K562 (cell line): ENCODE measurements at regions not wholly inside any gene's neighbourhood (a gene's known extent, or its start where the extent isn't known, plus 50 kb on each side); places are given as distances from the start of the nearest gene placed in this dataset.

Experiments
- ATAC-seq: fragments of 200-7000 bp; cut with Tn5 transposase; 3 replicates; pipeline ENCODE4 v1.9.1; 2020; ENCODE audit warnings: moderate library complexity
- BruUV-seq: library from RNA; stranded (reverse); fragments of 400-500 nt; replicated peaks from 2 replicates; lab custom pipeline; 2021; lab: Mats Ljungman, UMichigan
- CTCF ChIA-PET: fragments of 300-600 bp; formaldehyde crosslinking; extraction: SDS; loops from one replicate; lab custom pipeline; 2021; ENCODE audit warnings: low intra/inter-chr PET ratio; lab: Yijun Ruan, JAX
- POLR2A ChIA-PET: fragments of 300-600, 350-650 bp; sonication (Branson Sonifier 250); formaldehyde crosslinking; extraction: SDS; loops from one replicate; lab custom pipeline; 2021; ENCODE audit warnings: antibody characterized with exemption, inconsistent platforms; lab: Yijun Ruan, JAX
- DNase-seq, 4 experiments: peaks; one replicate each; pipeline versions ENCODE4 v3.0.0 to v3.0.0-alpha.2; 2011 to 2018; ENCODE audit warnings: low spot score in 3 of 4, mixed read lengths in 3 of 4; ENCODE audit errors: extremely low read depth in 1 of 4
- FAIRE-seq: peaks from 2 replicates; lab custom pipeline; 2011; peaks lifted over from hg19 to GRCh38; lab: Jason Lieb, UNC
- H2AFZ ChIP-seq: 2 replicates; pipeline ENCODE4 v1.6.0; 2011; ENCODE audit warnings: low read depth, low read length, control low read depth, inconsistent platforms
- H3K27ac ChIP-seq: fragments of 200-600 bp; 3 replicates; pipeline ENCODE4 v1.8.0; 2011; ENCODE audit warnings: low read depth, mild to moderate bottlenecking, control low read depth, inconsistent platforms, low read length, moderate library complexity, mixed read lengths; ENCODE audit errors: extremely low read depth
- H3K27me3 ChIP-seq, 2 experiments: fragments of 300-600 bp in 1 of 2; 2 replicates in 1 of 2; 3 replicates in 1 of 2; pipeline versions ENCODE4 v1.6.0 to v1.8.0; 2011; ENCODE audit warnings: inconsistent platforms in 2 of 2, low read length in 2 of 2, mild to moderate bottlenecking in 1 of 2, mixed read lengths in 1 of 2, moderate library complexity in 1 of 2; ENCODE audit not compliant: control insufficient read depth in 2 of 2, insufficient read depth in 2 of 2
- H3K36me3 ChIP-seq: fragments of 300-600 bp; 3 replicates; pipeline ENCODE4 v1.8.0; 2011; ENCODE audit warnings: mild to moderate bottlenecking, low read length, inconsistent platforms; ENCODE audit not compliant: control insufficient read depth, insufficient read depth
- H3K4me1 ChIP-seq, 2 experiments: fragments of 200-600 bp in 1 of 2; replicated peaks in 1 of 2; 2 replicates in 1 of 2; 3 replicates in 1 of 2; pipeline versions ENCODE4 v1.5.1 to v1.8.0; 2011; ENCODE audit warnings: inconsistent platforms in 2 of 2, low read length in 2 of 2, mild to moderate bottlenecking in 1 of 2, mixed read lengths in 1 of 2, moderate library complexity in 1 of 2; ENCODE audit not compliant: control insufficient read depth in 2 of 2, insufficient read depth in 2 of 2
- H3K4me2 ChIP-seq: 2 replicates; pipeline ENCODE4 v1.6.1; 2011; ENCODE audit warnings: low read length, control low read depth, inconsistent platforms, mixed read lengths; ENCODE audit not compliant: insufficient read depth
- H3K4me3 ChIP-seq: fragments of 200-600 bp; sonication (generic), shearing (Covaris generic); 2 replicates; pipeline ENCODE4 v1.5.1; 2016; ENCODE audit warnings: control low read depth, inconsistent platforms
- H3K79me2 ChIP-seq: fragments of 200-600 bp; 3 replicates; pipeline ENCODE4 v1.8.0; 2011; ENCODE audit warnings: low read length, inconsistent platforms; ENCODE audit not compliant: control insufficient read depth, insufficient read depth
- H3K9ac ChIP-seq, 2 experiments: 2 replicates each; pipeline versions ENCODE4 v1.6.0 to v1.6.1; 2011; ENCODE audit warnings: low read depth in 2 of 2, low read length in 2 of 2, control low read depth in 1 of 2, inconsistent platforms in 1 of 2, mild to moderate bottlenecking in 1 of 2, mixed read lengths in 1 of 2; ENCODE audit not compliant: insufficient read depth in 1 of 2
- H3K9me1 ChIP-seq: one replicate; pipeline ENCODE4 v1.6.0; 2011; ENCODE audit warnings: inconsistent platforms, mild to moderate bottlenecking, low read length, moderate library complexity; ENCODE audit not compliant: control insufficient read depth, insufficient read depth
- H3K9me3 ChIP-seq: replicated peaks from 2 replicates; pipeline ENCODE4 v1.5.1; 2011; ENCODE audit warnings: low read depth, low read length, inconsistent platforms; ENCODE audit not compliant: control insufficient read depth, insufficient read depth
- H4K20me1 ChIP-seq: replicated peaks from 2 replicates; pipeline ENCODE4 v1.6.1; 2011; ENCODE audit warnings: low read length, inconsistent platforms, mixed read lengths; ENCODE audit not compliant: control insufficient read depth, insufficient read depth
- CREB1 ChIP-seq, 2 experiments: sonication (generic) in 1 of 2; formaldehyde crosslinking in 1 of 2; IDR thresholded peaks; 2 replicates each; pipeline versions ENCODE4 v1.6.1 to v1.8.0; 2012 to 2022; ENCODE audit warnings: inconsistent platforms in 1 of 2, mild to moderate bottlenecking in 1 of 2, missing genetic modification reagents in 1 of 2, moderate library complexity in 1 of 2
- GATA2 ChIP-seq: sonication (generic); formaldehyde crosslinking; IDR thresholded peaks from 2 replicates; pipeline ENCODE4 v1.4.0; 2020; ENCODE audit warnings: mild to moderate bottlenecking, missing genetic modification reagents
- HDAC2 ChIP-seq: fragments of 450-650 bp; IDR thresholded peaks from 2 replicates; pipeline ENCODE4 v1.6.1; 2016; ENCODE audit warnings: mild to moderate bottlenecking
- KLF1 ChIP-seq: fragments of 450-650 bp; IDR thresholded peaks from 2 replicates; pipeline ENCODE4 v1.6.1; 2016; ENCODE audit warnings: missing genetic modification characterization, missing compliant biosample characterization
- SMARCA4 ChIP-seq: fragments of 450-650 bp; IDR thresholded peaks from 2 replicates; pipeline ENCODE4 v1.6.1; 2016
- TFAM ChIP-seq: fragments of 250-450 bp; sonication (Bioruptor Pico); conservative IDR thresholded peaks from 2 replicates; pipeline ENCODE4 v1.5.0; 2021; ENCODE audit warnings: mild to moderate bottlenecking, moderate library complexity
- ZBTB33 ChIP-seq: sonication (generic); formaldehyde crosslinking; IDR thresholded peaks from 2 replicates; pipeline ENCODE4 v1.8.1; 2023; ENCODE audit warnings: mild to moderate bottlenecking, missing genetic modification reagents
- WGBS: fragments of 100-300 bp; shearing (Covaris generic); methylation state at CpG from one replicate; pipeline ENCODE4 v1.1.6; 2016; ENCODE audit warnings: low coverage, mixed read lengths; ENCODE audit not compliant: insufficient coverage; ENCODE audit errors: missing lambda C conversion rate; 5-methylcytosine and 5-hydroxymethylcytosine counted together
- in situ Hi-C: fragments of 300-500 bp; cut with MboI; formaldehyde crosslinking; loops from 4 replicates; pipeline ENCODE4 v1.15.0; 2018; ENCODE audit warnings: inconsistent platforms, mixed read lengths
- intact Hi-C: fragments of 100-400 bp; cut with micrococcal nuclease; formaldehyde crosslinking; loops from 2 replicates; pipeline ENCODE4 v1.14.2; 2022
- TF ChIP-seq, protein P1 (sequence below): fragments of 250-450 bp; sonication (Bioruptor Pico); IDR thresholded peaks from 2 replicates; pipeline ENCODE4 v1.4.0; 2020; ENCODE audit warnings: borderline replicate concordance

GRCh38 chr6:71745525-71745924, 140.8 kb upstream of the RIMS1 start:
- no peaks in the 10 kb centered on the region for H3K9me1 ChIP-seq
- POLR2A ChIA-PET: interaction anchor here (0.7 kb wide), 1 partner anchor 46 kb away, joined by 3 read pairs; no protein-coding TSS in a partner anchor
- DNase-seq: no peak
- WGBS: 0% methylated on average over 5 of the region's 5 CpGs
- H3K27me3 ChIP-seq: no peaks in the 10 kb centered on the region
- CTCF ChIA-PET: no interaction called here
- H3K4me3 ChIP-seq: no peak overlapping the region
- in situ Hi-C loops (no loop called here), intact Hi-C loops (no loop called here)
- no peaks in the 10 kb centered on the region for H3K79me2 ChIP-seq
- no peak for ATAC-seq
- no TSS peak for BruUV-seq
- no peaks in the 10 kb centered on the region for H3K4me1 ChIP-seq
- no peak overlapping the region for H2AFZ ChIP-seq
- no peak for TF ChIP-seq TFAM (CRISPR knock-in tag)
- TF ChIP-seq, all 486 proteins: peak for 0
- FAIRE-seq: no peak
- H3K27ac ChIP-seq: no peak overlapping the region
- H3K9ac ChIP-seq: no peak overlapping the region
- H3K36me3 ChIP-seq: no peaks in the 10 kb centered on the region
- no peaks in the 10 kb centered on the region for H3K9me3 ChIP-seq
- H3K4me2 ChIP-seq: no peak overlapping the region
- no peaks in the 10 kb centered on the region for H4K20me1 ChIP-seq

DNA sequence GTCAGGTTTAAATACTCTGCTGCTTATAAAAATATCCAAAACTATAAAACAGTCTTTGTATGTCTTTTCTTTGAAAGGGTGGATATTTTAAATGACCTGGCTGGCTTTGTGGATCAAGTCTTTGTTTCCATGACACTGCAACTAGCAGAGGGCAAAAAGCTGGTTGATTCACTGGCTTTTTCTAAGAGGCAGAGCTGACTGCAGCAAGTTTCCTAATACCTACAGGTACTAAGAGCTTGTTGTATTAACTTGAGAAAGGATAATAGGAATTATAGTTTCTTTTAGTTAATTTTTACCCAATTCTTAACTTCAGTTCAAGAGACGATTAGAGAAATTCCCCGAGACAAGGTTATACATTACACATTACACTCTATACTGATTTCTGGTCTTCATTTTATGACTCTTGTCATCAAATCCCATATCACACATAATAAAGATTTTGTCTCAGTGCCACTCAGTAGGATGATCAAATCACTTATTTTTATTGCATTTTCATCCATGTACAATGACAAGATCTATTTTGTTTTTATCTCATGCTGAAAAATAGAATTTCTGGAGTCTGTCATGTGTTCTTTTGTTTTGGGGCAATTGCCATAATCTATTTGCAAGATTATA, 120.1 kb upstream of the RIMS1 start:
- Histone ChIP-seq H2AFZ (no peak overlapping the region), H3K9me1 (no peaks in the 10 kb centered on the region), H4K20me1 (no peaks in the 10 kb centered on the region), H3K27me3 (no peaks in the 10 kb centered on the region), H3K9ac (no peak overlapping the region), H3K9me3 (no peaks in the 10 kb centered on the region; the same call in 1 of the 2 replicates), H3K4me2 (no peak overlapping the region), H3K36me3 (no peaks in the 10 kb centered on the region), H3K79me2 (no peaks in the 10 kb centered on the region), H3K4me3 (no peak overlapping the region), H3K27ac (no peak overlapping the region), H3K4me1 (no peaks in the 10 kb centered on the region)
- ATAC-seq (no peak), DNase-seq (no peak), FAIRE-seq (no peak)
- TF ChIP-seq SMARCA4: no peak
- no peak for TF ChIP-seq KLF1 (tag)
- no peak for TF ChIP-seq ZBTB33 (CRISPR knock-in tag)
- TF ChIP-seq, protein P1, sequence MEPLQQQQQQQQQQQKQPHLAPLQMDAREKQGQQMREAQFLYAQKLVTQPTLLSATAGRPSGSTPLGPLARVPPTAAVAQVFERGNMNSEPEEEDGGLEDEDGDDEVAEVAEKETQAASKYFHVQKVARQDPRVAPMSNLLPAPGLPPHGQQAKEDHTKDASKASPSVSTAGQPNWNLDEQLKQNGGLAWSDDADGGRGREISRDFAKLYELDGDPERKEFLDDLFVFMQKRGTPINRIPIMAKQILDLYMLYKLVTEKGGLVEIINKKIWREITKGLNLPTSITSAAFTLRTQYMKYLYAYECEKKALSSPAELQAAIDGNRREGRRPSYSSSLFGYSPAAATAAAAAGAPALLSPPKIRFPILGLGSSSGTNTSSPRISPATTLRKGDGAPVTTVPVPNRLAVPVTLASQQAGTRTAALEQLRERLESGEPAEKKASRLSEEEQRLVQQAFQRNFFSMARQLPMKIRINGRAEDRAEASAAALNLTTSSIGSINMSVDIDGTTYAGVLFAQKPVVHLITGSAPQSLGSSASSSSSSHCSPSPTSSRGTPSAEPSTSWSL: no peak
- no peak for TF ChIP-seq GATA2 (CRISPR knock-in tag)
- TF ChIP-seq HDAC2: no peak
- TF ChIP-seq CREB1 (IDR thresholded peaks at IDR 0.05): no peak
- no peak for TF ChIP-seq CREB1 (CRISPR knock-in tag; IDR thresholded peaks at IDR 0.05)
- in situ Hi-C loops (no loop called here), intact Hi-C loops (no loop called here)
- ChIA-PET CTCF (no interaction called here), POLR2A (no interaction called here)
- BruUV-seq: no TSS peak
- 0% methylated on average over 2 of the region's 2 CpGs for WGBS
